Fibroblast of lung (primary cell): ENCODE measurements at regions not wholly inside any gene's neighbourhood (a gene's known extent, or its start where the extent isn't known, plus 50 kb on each side); places are given as distances from the start of the nearest gene placed in this dataset.

ENCODE experiments used
- DNase-seq, 2 donors: peaks; one replicate each; pipeline versions ENCODE4 v3.0.0 to v3.0.0-alpha.2; 2010; ENCODE audit warnings: low read depth in 2 of 2
- H2AFZ ChIP-seq: 2 replicates; pipeline ENCODE4 v1.5.1; 2012; ENCODE audit warnings: low read length, control low read depth, inconsistent platforms
- H3K27ac ChIP-seq: 2 replicates; pipeline ENCODE4 v1.5.1; 2011; ENCODE audit warnings: low read length, control low read depth; ENCODE audit not compliant: insufficient read depth
- H3K27me3 ChIP-seq: 2 replicates; pipeline ENCODE4 v1.5.1; 2011; ENCODE audit warnings: mild to moderate bottlenecking, low read length; ENCODE audit not compliant: control insufficient read depth, insufficient read depth
- H3K36me3 ChIP-seq: 2 replicates; pipeline ENCODE4 v1.5.1; 2011; ENCODE audit warnings: low read length; ENCODE audit not compliant: control insufficient read depth, insufficient read depth
- H3K4me1 ChIP-seq: 2 replicates; pipeline ENCODE4 v1.5.1; 2011; ENCODE audit warnings: low read length; ENCODE audit not compliant: control insufficient read depth, insufficient read depth; ENCODE audit errors: extremely low read depth
- H3K4me2 ChIP-seq: 2 replicates; pipeline ENCODE4 v1.5.1; 2011; ENCODE audit warnings: low read length, control low read depth; ENCODE audit not compliant: insufficient read depth; ENCODE audit errors: extremely low read depth
- H3K4me3 ChIP-seq, 4 experiments: fragments of 200-600 bp in 1 of 4; sonication (generic) in 1 of 4; replicated peaks in 1 of 4; 2 replicates each; pipeline ENCODE4 v1.5.1; 2011 to 2016; ENCODE audit warnings: low read length in 4 of 4, low read depth in 3 of 4, mild to moderate bottlenecking in 3 of 4, control low read depth in 2 of 4, inconsistent platforms in 1 of 4, mixed read lengths in 1 of 4; ENCODE audit not compliant: insufficient read depth in 1 of 4; ENCODE audit errors: control extremely low read depth in 1 of 4
- H3K79me2 ChIP-seq: 2 replicates; pipeline ENCODE4 v1.5.1; 2012; ENCODE audit warnings: mild to moderate bottlenecking, low read length, inconsistent platforms; ENCODE audit not compliant: control insufficient read depth, insufficient read depth
- H3K9ac ChIP-seq: 2 replicates; pipeline ENCODE4 v1.5.1; 2011; ENCODE audit warnings: mild to moderate bottlenecking, low read length, control low read depth; ENCODE audit not compliant: insufficient read depth
- H3K9me3 ChIP-seq: 2 replicates; pipeline ENCODE4 v1.5.1; 2012; ENCODE audit warnings: low read depth, low read length; ENCODE audit not compliant: control insufficient read depth, insufficient read depth
- H4K20me1 ChIP-seq: 2 replicates; pipeline ENCODE4 v1.5.1; 2011; ENCODE audit warnings: low read length; ENCODE audit not compliant: control insufficient read depth, insufficient read depth; ENCODE audit errors: extremely low read depth
- CTCF ChIP-seq, 2 donors: IDR thresholded peaks in 1 of 2; conservative IDR thresholded peaks in 1 of 2; 1 replicate in 1 of 2; 2 replicates in 1 of 2; pipeline ENCODE4 v1.5.1; 2011 to 2012; ENCODE audit warnings: low read length in 2 of 2, control low read depth in 1 of 2, inconsistent platforms in 1 of 2, low read depth in 1 of 2, mild to moderate bottlenecking in 1 of 2
- EZH2 ChIP-seq: IDR thresholded peaks from 2 replicates; pipeline ENCODE4 v1.5.1; 2012; ENCODE audit warnings: low read length, control low read depth, mild to moderate bottlenecking; ENCODE audit errors: missing control alignments

DNA sequence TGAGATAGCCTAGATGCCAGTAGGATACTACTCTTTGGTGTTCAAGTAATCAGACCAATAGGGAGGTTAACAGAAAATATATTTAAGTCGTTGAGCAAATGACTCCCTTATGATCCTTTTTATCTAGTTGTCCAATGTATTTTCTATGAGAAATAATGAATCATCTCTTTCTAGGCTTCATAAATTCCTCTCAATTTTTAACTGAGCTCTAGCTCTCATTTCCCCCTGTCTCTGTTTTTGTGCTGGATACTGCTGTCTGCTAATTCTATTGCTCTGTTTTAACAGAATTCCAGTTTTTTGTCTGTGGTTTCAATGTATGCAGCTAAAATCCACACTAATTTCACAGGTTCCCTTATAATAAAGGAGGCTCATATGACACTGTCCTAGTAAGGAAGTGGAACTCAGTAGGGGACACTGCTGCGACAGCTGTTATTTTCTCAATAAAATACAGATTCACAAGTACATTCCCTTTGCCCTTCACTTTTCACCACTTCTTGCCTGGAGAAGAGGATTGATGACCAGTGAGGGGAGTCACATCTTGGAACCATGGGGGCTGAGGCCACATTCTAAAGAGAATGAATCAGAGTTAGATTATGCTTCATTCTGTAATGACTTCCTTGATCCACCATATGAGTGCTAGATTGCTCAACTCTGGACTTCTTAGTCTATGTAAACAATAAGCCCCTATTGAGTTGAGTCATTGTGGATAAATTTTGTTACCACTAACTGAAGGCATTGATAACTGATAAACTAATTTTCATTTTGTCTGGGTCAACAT, 558.7 kb upstream of the KCNMB2 start:
- H2AFZ ChIP-seq, result no peak overlapping the region
- peak; percentile 88 to 98 for DNase-seq
- H3K27ac ChIP-seq, result peak overlapping the region; percentile 67
- H3K9me3 ChIP-seq, result no peaks in the 10 kb centered on the region
- no peaks in the 10 kb centered on the region for H3K27me3 ChIP-seq
- peaks cover 7% of the 10 kb centered on the region for H3K4me1 ChIP-seq
- H3K9ac ChIP-seq, result no peak overlapping the region
- no peak overlapping the region for H3K4me3 ChIP-seq
- no peaks in the 10 kb centered on the region for H3K36me3 ChIP-seq
- TF ChIP-seq CTCF (conservative IDR thresholded peaks at IDR 0.05 in 1 of 2, IDR thresholded peaks at IDR 0.05 in 1 of 2; ENCODE audit: low read depth in 1 of 2, low read length in 2 of 2), result no peak
- TF ChIP-seq EZH2, result no peak
- H3K4me2 ChIP-seq, result no peak overlapping the region
- no peaks in the 10 kb centered on the region for H4K20me1 ChIP-seq
- no peaks in the 10 kb centered on the region for H3K79me2 ChIP-seq

DNA sequence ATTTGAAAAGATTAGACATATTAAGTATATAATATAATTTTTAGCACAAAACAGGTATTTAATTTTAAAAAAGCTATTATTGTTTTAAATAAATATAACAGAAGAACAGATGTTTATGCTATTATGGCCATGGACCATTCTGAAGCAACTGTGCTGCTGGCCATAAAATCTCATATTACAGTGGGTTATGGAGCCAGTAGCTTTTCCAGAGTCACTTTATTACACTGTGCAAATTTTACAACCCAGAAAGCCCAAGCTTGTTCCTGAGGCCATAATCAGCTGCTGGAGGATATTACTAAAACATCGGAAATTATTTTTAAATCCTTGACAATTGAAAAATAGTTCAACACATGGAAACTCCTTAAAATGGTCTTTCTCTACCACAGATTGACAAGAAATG, 557.3 kb upstream of the KCNMB2 start:
- no peak overlapping the region for H3K27ac ChIP-seq
- TF ChIP-seq CTCF (conservative IDR thresholded peaks at IDR 0.05 in 1 of 2, IDR thresholded peaks at IDR 0.05 in 1 of 2; ENCODE audit: low read depth in 1 of 2, low read length in 2 of 2) (no peak), EZH2 (no peak)

GRCh38 chr3:177979703-177980102, 556.5 kb upstream of the KCNMB2 start:
- Histone ChIP-seq H3K9me3 (no peaks in the 10 kb centered on the region), H3K4me3 (no peak overlapping the region), H3K79me2 (no peaks in the 10 kb centered on the region), H3K4me2 (no peak overlapping the region), H3K9ac (no peak overlapping the region), H3K36me3 (no peaks in the 10 kb centered on the region), H3K4me1 (peaks cover 4% of the 10 kb centered on the region), H2AFZ (no peak overlapping the region), H3K27me3 (no peaks in the 10 kb centered on the region), H4K20me1 (no peaks in the 10 kb centered on the region), H3K27ac (no peak overlapping the region)
- no peak for DNase-seq
- TF ChIP-seq CTCF (conservative IDR thresholded peaks at IDR 0.05 in 1 of 2, IDR thresholded peaks at IDR 0.05 in 1 of 2; ENCODE audit: low read depth in 1 of 2, low read length in 2 of 2), result no peak

More for the DNA sequence above, 557.3 kb upstream of the KCNMB2 start:
- Histone ChIP-seq H2AFZ (no peak overlapping the region), H3K27me3 (no peaks in the 10 kb centered on the region), H3K9me3 (no peaks in the 10 kb centered on the region), H3K79me2 (no peaks in the 10 kb centered on the region), H3K4me1 (peaks cover 4% of the 10 kb centered on the region), H3K4me3 (no peak overlapping the region), H3K36me3 (no peaks in the 10 kb centered on the region), H4K20me1 (no peaks in the 10 kb centered on the region), H3K4me2 (no peak overlapping the region), H3K9ac (no peak overlapping the region)
- DNase-seq, result peak in 1 of 2 donors; percentile 38
